Erythroblast (primary cell): ENCODE measurements at regions not wholly inside any gene's neighbourhood (a gene's known extent, or its start where the extent isn't known, plus 50 kb on each side); places are given as distances from the start of the nearest gene placed in this dataset.

ENCODE experiments used
- GATA1 ChIP-seq: IDR thresholded peaks from 2 replicates; pipeline ENCODE4 v1.6.1; 2011; ENCODE audit warnings: low read depth, mild to moderate bottlenecking, control low read depth, low read length, moderate library complexity
- POLR2A ChIP-seq: IDR thresholded peaks from 2 replicates; pipeline ENCODE4 v1.6.1; 2011; ENCODE audit warnings: mild to moderate bottlenecking, low read length

- TF ChIP-seq POLR2A (no peak), GATA1 (no peak)
These were observed 134.9 kb downstream of the TMEM200A start for GRCh38 chr6:130500693-130501092.
